IMR-90 (cell line): ENCODE measurements at regions not wholly inside any gene's neighbourhood (a gene's known extent, or its start where the extent isn't known, plus 50 kb on each side); places are given as distances from the start of the nearest gene placed in this dataset.

ENCODE experiments used
- ATAC-seq: fragments of 200-7000 bp; cut with Tn5 transposase; 2 replicates; pipeline ENCODE4 v1.9.1; 2020; ENCODE audit warnings: low read depth, mild to moderate bottlenecking, moderate library complexity
- BruUV-seq: library from RNA; stranded (reverse); fragments of 400-500 nt; replicated peaks from 2 replicates; lab custom pipeline; 2021; lab: Mats Ljungman, UMichigan
- CTCF ChIA-PET: fragments of 300-600 bp; formaldehyde crosslinking; extraction: SDS; loops from one replicate; lab custom pipeline; 2021; ENCODE audit warnings: antibody characterized with exemption; lab: Yijun Ruan, JAX
- POLR2A ChIA-PET: fragments of 300-600 bp; sonication (Branson Sonifier 250); formaldehyde crosslinking; loops from one replicate; lab custom pipeline; 2022; ENCODE audit warnings: antibody characterized with exemption; ENCODE audit not compliant: unreplicated experiment; lab: Charles Lee
- DNase-seq: peaks from one replicate; pipeline ENCODE4 v3.0.0; 2013
- H2AFZ ChIP-seq: replicated peaks from 2 replicates; pipeline ENCODE3; 2013; ENCODE audit warnings: low read length, mild to moderate bottlenecking; ENCODE audit not compliant: poor library complexity
- H2AK5ac ChIP-seq: 2 replicates; pipeline ENCODE4 v1.6.1; 2013; ENCODE audit warnings: low read depth, low read length, inconsistent platforms
- H2AK9ac ChIP-seq: replicated peaks from 2 replicates; pipeline ENCODE3; 2013; ENCODE audit warnings: mild to moderate bottlenecking, low read depth, low read length, moderate library complexity; ENCODE audit not compliant: poor library complexity
- H2BK120ac ChIP-seq: 2 replicates; pipeline ENCODE4 v1.6.1; 2013; ENCODE audit warnings: low read depth, low read length, inconsistent platforms
- H2BK15ac ChIP-seq: 3 replicates; pipeline ENCODE4 v1.6.1; 2013; ENCODE audit warnings: low read depth, low read length, inconsistent platforms
- H2BK20ac ChIP-seq: 2 replicates; pipeline ENCODE4 v1.6.1; 2013; ENCODE audit warnings: low read depth, mild to moderate bottlenecking, inconsistent platforms, low read length, moderate library complexity
- H2BK5ac ChIP-seq: 2 replicates; pipeline ENCODE4 v1.6.1; 2013; ENCODE audit warnings: mild to moderate bottlenecking, low read depth, low read length, inconsistent platforms; ENCODE audit not compliant: poor library complexity, severe bottlenecking
- H3K14ac ChIP-seq: replicated peaks from 2 replicates; pipeline ENCODE4 v1.6.1; 2013; ENCODE audit warnings: low read depth, low read length, inconsistent platforms
- H3K18ac ChIP-seq: 2 replicates; pipeline ENCODE4 v1.6.1; 2013; ENCODE audit warnings: low read depth, low read length, control low read depth
- H3K23ac ChIP-seq: 2 replicates; pipeline ENCODE4 v1.6.1; 2013; ENCODE audit warnings: low read depth, low read length, inconsistent platforms
- H3K27ac ChIP-seq: 2 replicates; pipeline ENCODE4 v1.5.1; 2013; ENCODE audit warnings: mild to moderate bottlenecking, control low read depth, low read length; ENCODE audit not compliant: insufficient read depth
- H3K27me3 ChIP-seq: 2 replicates; pipeline ENCODE4 v1.6.1; 2013; ENCODE audit warnings: low read length; ENCODE audit not compliant: control insufficient read depth, insufficient read depth
- H3K36me3 ChIP-seq: 2 replicates; pipeline ENCODE4 v1.6.1; 2013; ENCODE audit warnings: low read length, mixed read lengths; ENCODE audit not compliant: control insufficient read depth, insufficient read depth
- H3K4ac ChIP-seq: 2 replicates; pipeline ENCODE4 v1.6.1; 2013; ENCODE audit warnings: low read depth, low read length, inconsistent platforms
- H3K4me1 ChIP-seq: 2 replicates; pipeline ENCODE4 v1.6.1; 2013; ENCODE audit warnings: low read length, mixed read lengths; ENCODE audit not compliant: control insufficient read depth, insufficient read depth
- H3K4me2 ChIP-seq: 2 replicates; pipeline ENCODE4 v1.6.1; 2013; ENCODE audit warnings: low read depth, mild to moderate bottlenecking, control low read depth, low read length, moderate library complexity
- H3K4me3 ChIP-seq: 2 replicates; pipeline ENCODE4 v1.5.1; 2013; ENCODE audit warnings: low read depth, mild to moderate bottlenecking, control low read depth, low read length, moderate library complexity; ENCODE audit not compliant: insufficient read depth
- H3K56ac ChIP-seq: 2 replicates; pipeline ENCODE4 v1.6.1; 2013; ENCODE audit warnings: low read length, inconsistent platforms; ENCODE audit not compliant: insufficient read depth; ENCODE audit errors: extremely low read depth
- H3K79me1 ChIP-seq, 2 experiments: 2 replicates each; pipeline ENCODE4 v1.6.1; 2013; ENCODE audit warnings: low read length in 2 of 2, inconsistent platforms in 1 of 2, low read depth in 1 of 2
- H3K9ac ChIP-seq: 2 replicates; pipeline ENCODE4 v1.6.1; 2013; ENCODE audit warnings: low read depth, low read length, control low read depth
- H3K9me1 ChIP-seq: 2 replicates; pipeline ENCODE4 v1.6.1; 2013; ENCODE audit warnings: low read length, inconsistent platforms; ENCODE audit not compliant: insufficient read depth
- H3K9me3 ChIP-seq: 2 replicates; pipeline ENCODE4 v1.6.1; 2013; ENCODE audit warnings: low read length; ENCODE audit not compliant: control insufficient read depth, insufficient read depth
- H4K20me1 ChIP-seq: 2 replicates; pipeline ENCODE4 v1.6.1; 2013; ENCODE audit warnings: low read length, inconsistent platforms; ENCODE audit not compliant: insufficient read depth
- H4K5ac ChIP-seq: 2 replicates; pipeline ENCODE4 v1.6.1; 2013; ENCODE audit warnings: mild to moderate bottlenecking, low read depth, low read length, control low read depth
- H4K8ac ChIP-seq, 2 experiments: 2 replicates each; pipeline ENCODE4 v1.6.1; 2013; ENCODE audit warnings: low read depth in 2 of 2, low read length in 2 of 2, control low read depth in 1 of 2, inconsistent platforms in 1 of 2
- H4K91ac ChIP-seq: 2 replicates; pipeline ENCODE4 v1.6.1; 2013; ENCODE audit warnings: low read depth, low read length, inconsistent platforms; ENCODE audit not compliant: insufficient read depth
- CEBPB ChIP-seq: IDR thresholded peaks from 2 replicates; pipeline ENCODE4 v1.6.1; 2012; ENCODE audit warnings: low read depth, low read length, improper control_type of control experiment
- CHD1 ChIP-seq: IDR thresholded peaks from 2 replicates; pipeline ENCODE4 v1.6.1; 2012; ENCODE audit warnings: low read depth, low read length, improper control_type of control experiment
- FOS ChIP-seq: fragments of 150-350 bp; IDR thresholded peaks from 2 replicates; pipeline ENCODE4 v1.6.1; 2016; ENCODE audit warnings: low read depth, low read length
- MAZ ChIP-seq: IDR thresholded peaks from 2 replicates; pipeline ENCODE4 v1.6.1; 2012; ENCODE audit warnings: low read depth, mild to moderate bottlenecking, low read length, improper control_type of control experiment, moderate library complexity, borderline replicate concordance
- MXI1 ChIP-seq: IDR thresholded peaks from 2 replicates; pipeline ENCODE4 v1.6.1; 2012; ENCODE audit warnings: low read depth, mild to moderate bottlenecking, low read length, moderate library complexity, borderline replicate concordance
- POLR2A ChIP-seq: IDR thresholded peaks from 2 replicates; pipeline ENCODE4 v1.6.1; 2012; ENCODE audit warnings: mild to moderate bottlenecking, low read depth, low read length
- RFX5 ChIP-seq: IDR thresholded peaks from 2 replicates; pipeline ENCODE4 v1.8.0; 2012; ENCODE audit warnings: low read depth, mild to moderate bottlenecking, low read length, moderate library complexity
- WGBS, 2 experiments: methylation state at CpG; one replicate each; pipeline versions ENCODE4 v1.1.5 to v1.1.7; 2013; ENCODE audit warnings: missing lambda C conversion rate in 2 of 2; ENCODE audit not compliant: insufficient read length in 1 of 2; ENCODE audit errors: extremely low coverage in 2 of 2; 5-methylcytosine and 5-hydroxymethylcytosine counted together
- dilution Hi-C: fragments of 300-500 bp; cut with HindIII; formaldehyde crosslinking; loops from one replicate; pipeline ENCODE4 v1.14.3; 2018; ENCODE audit warnings: low sequenced_read_pairs; ENCODE audit not compliant: unreplicated experiment
- in situ Hi-C: fragments of 300-500 bp; cut with MboI; formaldehyde crosslinking; loops from 3 replicates; pipeline ENCODE4 v1.14.3; 2019; ENCODE audit warnings: low sequenced_read_pairs, inconsistent platforms, mixed read lengths
- intact Hi-C: fragments of 100-400 bp; cut with micrococcal nuclease; formaldehyde crosslinking; loops from 2 replicates; pipeline ENCODE4 v1.10.0; 2022

DNA sequence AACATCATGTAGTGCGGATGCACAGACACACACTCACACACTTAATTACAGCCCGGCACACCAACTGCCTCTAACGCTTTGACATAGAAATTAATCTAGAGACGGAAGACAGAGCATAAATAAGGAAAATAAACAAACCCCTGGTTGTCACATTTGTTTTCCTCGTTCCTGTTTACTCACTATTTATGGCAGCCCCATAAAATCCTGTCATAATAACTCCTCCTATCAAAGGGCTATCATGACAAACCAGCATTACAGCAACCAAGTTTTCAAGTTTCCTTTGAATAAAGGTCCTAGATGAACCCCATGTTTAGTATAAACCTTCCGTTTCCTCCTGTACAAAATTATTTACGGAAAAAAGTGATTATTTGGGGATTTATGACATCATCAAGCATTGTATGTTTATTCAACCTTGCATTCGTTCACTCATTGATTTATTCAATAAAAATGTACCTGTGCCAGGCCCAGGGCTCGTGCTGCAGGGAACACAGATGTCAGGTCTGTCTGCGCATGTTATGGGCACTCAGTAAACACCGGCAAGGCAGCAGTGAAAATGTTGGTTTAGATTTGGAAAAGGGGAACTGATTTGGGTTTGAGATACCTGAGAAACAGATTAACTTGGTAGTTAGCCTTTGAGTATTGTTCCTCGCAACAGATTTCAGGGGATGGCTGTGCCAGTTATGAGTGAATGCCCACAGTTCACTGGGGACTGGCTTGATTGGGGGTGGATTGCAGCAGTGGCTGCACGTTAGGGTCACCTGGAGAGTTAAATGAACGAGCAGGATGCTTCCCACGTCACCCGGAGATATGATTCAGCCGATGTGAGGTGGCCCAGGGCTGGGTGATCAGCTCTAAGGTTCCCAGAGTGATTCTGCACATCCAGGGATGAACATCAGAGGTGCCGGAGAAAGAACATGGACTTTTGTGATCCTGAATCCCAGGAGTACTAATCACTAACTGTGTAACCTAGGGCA lies 295.3 kb upstream of the FOXQ1 start:
- Histone ChIP-seq H2AFZ (no peak overlapping the region), H3K14ac (no peak overlapping the region), H3K4me2 (no peak overlapping the region), H3K9me3 (peaks cover 6% of the 10 kb centered on the region), H3K4me3 (no peak overlapping the region), H3K9ac (no peak overlapping the region), H3K79me1 (no peaks in the 10 kb centered on the region), H4K5ac (no peak overlapping the region), H4K91ac (no peak overlapping the region), H4K20me1 (no peaks in the 10 kb centered on the region), H3K36me3 (no peaks in the 10 kb centered on the region), H2AK5ac (no peak overlapping the region), H2BK15ac (no peak overlapping the region), H4K8ac (no peak overlapping the region), H2BK120ac (no peak overlapping the region), H3K18ac (no peak overlapping the region), H3K27me3 (peaks cover 7% of the 10 kb centered on the region), H3K56ac (no peak overlapping the region), H3K27ac (no peak overlapping the region), H2BK5ac (no peak overlapping the region), H3K4ac (no peak overlapping the region), H3K9me1 (no peaks in the 10 kb centered on the region), H2AK9ac (no peak overlapping the region), H3K4me1 (no peaks in the 10 kb centered on the region), H2BK20ac (no peak overlapping the region), H3K23ac (no peak overlapping the region)
- intact Hi-C loops = no loop called here
- ATAC-seq = no peak
- TF ChIP-seq CHD1 = no peak
- no peak for TF ChIP-seq MAZ
- no peak for TF ChIP-seq RFX5
- TF ChIP-seq MXI1 = no peak
- no peak for TF ChIP-seq CEBPB
- TF ChIP-seq POLR2A = no peak
- no peak for TF ChIP-seq FOS
- WGBS, 2 experiments = 78% methylated on average over 7 of the region's 18 CpGs; no CpG with 5 or more reads in 1 of the 2 experiments
- in situ Hi-C loops = no loop called here
- POLR2A ChIA-PET = no interaction called here
- CTCF ChIA-PET = no interaction called here
- no peak for DNase-seq
- dilution Hi-C loops = no loop called here
- BruUV-seq = no TSS peak
